GM23338 (cell line): ENCODE measurements at regions not wholly inside any gene's neighbourhood (a gene's known extent, or its start where the extent isn't known, plus 50 kb on each side); places are given as distances from the start of the nearest gene placed in this dataset.

ENCODE experiments used
- CTCF ChIP-seq, 2 experiments: fragments of 200-600 bp in 1 of 2; sonication (generic) in 1 of 2; conservative IDR thresholded peaks; 2 replicates each; pipeline versions ENCODE4 v1.5.1 to v1.6.1; 2016 to 2017; ENCODE audit warnings: antibody characterized with exemption in 2 of 2, low read depth in 2 of 2, mild to moderate bottlenecking in 2 of 2, moderate library complexity in 1 of 2
- EZH2 ChIP-seq: fragments of 200-600 bp; sonication (generic); IDR thresholded peaks from one replicate; pipeline ENCODE4 v1.8.0; 2017; ENCODE audit warnings: antibody characterized with exemption, mild to moderate bottlenecking, low read depth; ENCODE audit not compliant: unreplicated experiment
- JUNB ChIP-seq: IDR thresholded peaks from one replicate; pipeline ENCODE4 v1.6.1; 2016; ENCODE audit warnings: antibody characterized with exemption; ENCODE audit not compliant: unreplicated experiment
- NANOG ChIP-seq: IDR thresholded peaks from 2 replicates; pipeline ENCODE4 v1.6.1; 2016; ENCODE audit warnings: antibody characterized with exemption, borderline replicate concordance
- POLR2AphosphoS5 ChIP-seq: IDR thresholded peaks from 2 replicates; pipeline ENCODE4 v1.6.1; 2016; ENCODE audit warnings: antibody characterized with exemption, low read depth
- ZNF114 ChIP-seq: fragments of 250-450 bp; sonication (Bioruptor Pico); IDR thresholded peaks from 2 replicates; pipeline ENCODE4 v1.5.0; 2020; ENCODE audit warnings: mild to moderate bottlenecking, moderate library complexity

- TF ChIP-seq EZH2: no peak
- no peak for TF ChIP-seq CTCF (conservative IDR thresholded peaks at IDR 0.05; ENCODE audit: low read depth in 2 of 2)
- no peak for TF ChIP-seq NANOG
- TF ChIP-seq POLR2AphosphoS5: no peak
- no peak for TF ChIP-seq ZNF114 (CRISPR knock-in tag)
- TF ChIP-seq JUNB: no peak
These were observed 75.7 kb upstream of the FCN1 start for GRCh38 chr9:134993416-134993815.
